IPS DF 6.9 (cell line): ENCODE measurements at regions not wholly inside any gene's neighbourhood (a gene's known extent, or its start where the extent isn't known, plus 50 kb on each side); places are given as distances from the start of the nearest gene placed in this dataset.
A peak's percentile ranks its signal among the peaks of the same experiment; 100 is the strongest.

Experiments
- DNase-seq: peaks from one replicate; pipeline ENCODE4 v3.0.0-alpha.2; 2013; ENCODE audit warnings: low read depth, low spot score
- H3K27ac ChIP-seq: one replicate; pipeline ENCODE4 v1.5.1; 2013; ENCODE audit warnings: low read length, control low read depth
- H3K27me3 ChIP-seq: 2 replicates; pipeline ENCODE4 v1.6.1; 2013; ENCODE audit warnings: mild to moderate bottlenecking, low read length; ENCODE audit not compliant: control insufficient read depth, insufficient read depth
- H3K36me3 ChIP-seq: 2 replicates; pipeline ENCODE4 v1.6.1; 2013; ENCODE audit warnings: low read length; ENCODE audit not compliant: control insufficient read depth, insufficient read depth
- H3K4me1 ChIP-seq: 2 replicates; pipeline ENCODE4 v1.6.1; 2013; ENCODE audit warnings: low read length; ENCODE audit not compliant: control insufficient read depth, insufficient read depth
- H3K4me3 ChIP-seq: 2 replicates; pipeline ENCODE4 v1.5.1; 2013; ENCODE audit warnings: mild to moderate bottlenecking, low read length
- H3K9me3 ChIP-seq: 2 replicates; pipeline ENCODE4 v1.6.1; 2013; ENCODE audit warnings: low read length, inconsistent platforms; ENCODE audit not compliant: control insufficient read depth, insufficient read depth
- WGBS: extraction: QIAGEN DNeasy Blood & Tissue Kit; methylation state at CpG from one replicate; pipeline ENCODE4 v1.1.7; 2013; ENCODE audit warnings: mixed read lengths, missing lambda C conversion rate; ENCODE audit not compliant: insufficient read length, insufficient coverage; 5-methylcytosine and 5-hydroxymethylcytosine counted together

DNA sequence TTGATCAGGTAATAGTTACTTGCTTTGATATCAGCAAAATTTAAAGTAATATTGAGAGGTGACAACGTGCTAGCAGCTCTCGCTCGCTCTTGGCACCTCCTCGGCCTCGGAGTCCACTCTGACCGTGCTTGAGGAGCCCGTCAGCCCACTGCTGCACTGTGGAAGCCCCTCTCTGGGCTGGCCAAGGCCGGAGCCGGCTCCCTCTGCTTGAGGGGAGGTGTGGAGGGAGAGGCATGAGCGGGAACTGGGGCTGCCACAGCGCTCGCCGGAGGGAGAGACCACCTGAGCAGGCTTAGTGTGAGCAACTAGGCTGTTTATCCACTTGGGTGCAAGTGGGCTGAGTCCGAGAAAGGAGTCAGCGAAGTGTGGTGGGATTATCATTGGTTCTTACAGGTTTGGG, 455.7 kb upstream of the PCDH7 start:
- no peak overlapping the region for H3K27ac ChIP-seq
- no peak for DNase-seq
- H3K4me1 ChIP-seq = no peaks in the 10 kb centered on the region; the same call in 1 of the 2 replicates
- no peaks in the 10 kb centered on the region for H3K9me3 ChIP-seq
- H3K36me3 ChIP-seq = peaks cover 2% of the 10 kb centered on the region; the same call in 1 of the 2 replicates
- no peaks in the 10 kb centered on the region for H3K27me3 ChIP-seq
- no CpG with 5 or more reads among the region's 15 CpGs for WGBS
- H3K4me3 ChIP-seq = no peak overlapping the region

DNA sequence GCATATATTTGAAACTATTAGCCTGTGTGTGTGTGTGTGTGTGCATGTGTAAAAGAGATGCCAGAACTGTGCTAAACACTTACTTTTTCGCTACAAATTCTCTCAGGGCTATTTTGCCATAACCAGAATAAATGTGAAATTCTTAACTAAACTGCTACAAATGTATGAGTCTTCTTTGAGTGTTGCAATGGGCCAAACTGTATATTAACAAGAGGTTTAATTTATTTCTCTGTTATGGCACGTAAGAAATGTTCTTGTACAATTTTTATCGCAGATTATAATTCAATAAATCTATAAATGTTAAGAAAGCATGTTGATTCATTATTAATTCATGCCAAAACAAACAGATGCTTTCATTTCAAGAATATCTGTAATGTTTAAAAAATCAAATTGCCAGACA, 454.5 kb upstream of the PCDH7 start:
- Histone ChIP-seq H3K36me3 (peaks cover 2% of the 10 kb centered on the region; the same call in 1 of the 2 replicates), H3K27me3 (no peaks in the 10 kb centered on the region), H3K27ac (no peak overlapping the region), H3K9me3 (no peaks in the 10 kb centered on the region), H3K4me3 (no peak overlapping the region), H3K4me1 (no peaks in the 10 kb centered on the region; the same call in 1 of the 2 replicates)
- no CpG with 5 or more reads among the region's 3 CpGs for WGBS
- no peak for DNase-seq

DNA sequence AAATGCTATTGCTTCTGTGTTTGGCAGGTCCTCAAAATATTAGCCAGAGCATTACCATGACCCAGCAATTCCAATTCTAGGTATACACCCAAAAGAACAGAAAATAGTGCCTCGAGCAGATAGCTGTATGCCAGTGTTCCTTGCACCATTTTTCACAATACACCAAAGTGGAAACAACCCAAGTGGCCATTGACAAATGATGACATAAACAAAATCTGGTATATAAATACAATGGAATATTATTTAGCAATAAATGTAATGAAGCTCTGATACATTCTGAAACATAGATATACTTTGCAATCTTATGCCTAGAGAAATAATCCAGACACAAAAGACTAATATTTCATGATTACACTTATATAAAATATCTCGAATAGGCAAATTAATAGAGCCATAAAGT, 451.8 kb upstream of the PCDH7 start:
- Histone ChIP-seq H3K4me3 (no peak overlapping the region), H3K4me1 (no peaks in the 10 kb centered on the region; the same call in 1 of the 2 replicates), H3K9me3 (no peaks in the 10 kb centered on the region), H3K27ac (no peak overlapping the region), H3K36me3 (peaks cover 2% of the 10 kb centered on the region; the same call in 1 of the 2 replicates), H3K27me3 (no peaks in the 10 kb centered on the region)
- WGBS = no CpG with 5 or more reads among the region's 2 CpGs
- DNase-seq = no peak

DNA sequence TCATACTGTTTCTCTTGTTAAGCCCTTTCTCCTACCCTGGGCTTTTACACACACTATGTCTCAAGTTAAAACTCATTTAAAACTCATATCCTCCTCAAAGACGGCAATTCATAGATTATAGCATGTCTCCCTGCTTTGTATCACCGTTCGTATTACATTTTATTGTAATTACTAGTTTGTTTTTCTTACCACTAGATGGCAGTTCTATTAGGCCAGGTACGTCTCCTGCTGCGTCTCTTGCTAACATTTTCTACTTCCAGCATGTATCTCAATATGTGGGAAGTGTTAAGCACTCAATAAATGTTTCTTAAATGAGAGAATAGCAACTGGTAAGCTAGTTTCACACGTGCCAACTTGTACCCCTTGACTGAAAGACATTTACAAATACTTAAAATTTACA, 450.3 kb upstream of the PCDH7 start:
- Histone ChIP-seq H3K4me1 (no peaks in the 10 kb centered on the region), H3K4me3 (no peak overlapping the region), H3K27ac (no peak overlapping the region), H3K27me3 (no peaks in the 10 kb centered on the region), H3K36me3 (no peaks in the 10 kb centered on the region), H3K9me3 (no peaks in the 10 kb centered on the region)
- peak; percentile 7 for DNase-seq
- WGBS = no CpG with 5 or more reads among the region's 6 CpGs

DNA sequence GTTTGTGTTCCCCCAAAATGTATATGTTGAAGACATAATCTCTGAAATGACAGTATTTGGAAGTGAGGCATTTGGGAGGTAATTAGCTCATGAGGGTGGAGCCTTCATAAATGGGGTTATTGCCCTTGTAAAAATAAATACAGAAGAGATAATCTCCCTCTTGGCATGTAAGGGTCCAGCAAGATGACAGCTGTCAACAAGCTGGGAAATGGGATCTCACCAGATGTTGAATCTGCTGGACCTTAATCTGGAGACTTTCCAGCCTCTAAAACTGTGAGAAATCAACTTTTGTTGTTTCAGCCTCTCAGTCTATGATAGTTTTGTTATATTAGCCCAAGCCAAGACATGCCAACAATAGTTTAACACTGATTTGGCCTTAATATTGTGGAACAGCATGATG, 438.2 kb upstream of the PCDH7 start:
- Histone ChIP-seq H3K9me3 (no peaks in the 10 kb centered on the region), H3K27ac (no peak overlapping the region), H3K4me3 (no peak overlapping the region), H3K27me3 (no peaks in the 10 kb centered on the region), H3K4me1 (no peaks in the 10 kb centered on the region), H3K36me3 (no peaks in the 10 kb centered on the region)
- DNase-seq = no peak

DNA sequence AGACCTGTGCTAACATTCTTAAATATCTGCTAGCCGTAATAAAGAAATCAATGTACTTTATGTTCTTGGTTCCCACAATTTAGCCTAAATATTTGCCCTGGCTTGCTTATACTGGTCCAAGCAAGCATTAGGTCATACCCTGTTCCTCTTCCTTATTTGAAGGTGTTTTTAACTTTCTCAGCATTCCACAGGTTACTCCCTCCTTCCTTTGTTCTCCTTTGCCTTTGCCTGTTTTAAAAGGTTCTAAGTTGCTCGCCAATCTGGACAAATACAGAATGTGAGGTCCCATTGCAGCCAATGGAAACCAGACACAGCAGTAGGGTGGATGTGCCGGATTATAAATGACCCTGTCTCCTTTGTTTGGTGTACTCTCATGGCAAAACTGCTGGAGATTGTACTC, 436.8 kb upstream of the PCDH7 start:
- no peaks in the 10 kb centered on the region for H3K27me3 ChIP-seq
- H3K36me3 ChIP-seq = no peaks in the 10 kb centered on the region
- H3K4me1 ChIP-seq = no peaks in the 10 kb centered on the region
- H3K4me3 ChIP-seq = no peak overlapping the region
- DNase-seq = no peak
- no CpG with 5 or more reads among the region's 3 CpGs for WGBS
- no peak overlapping the region for H3K27ac ChIP-seq
- H3K9me3 ChIP-seq = no peaks in the 10 kb centered on the region

DNA sequence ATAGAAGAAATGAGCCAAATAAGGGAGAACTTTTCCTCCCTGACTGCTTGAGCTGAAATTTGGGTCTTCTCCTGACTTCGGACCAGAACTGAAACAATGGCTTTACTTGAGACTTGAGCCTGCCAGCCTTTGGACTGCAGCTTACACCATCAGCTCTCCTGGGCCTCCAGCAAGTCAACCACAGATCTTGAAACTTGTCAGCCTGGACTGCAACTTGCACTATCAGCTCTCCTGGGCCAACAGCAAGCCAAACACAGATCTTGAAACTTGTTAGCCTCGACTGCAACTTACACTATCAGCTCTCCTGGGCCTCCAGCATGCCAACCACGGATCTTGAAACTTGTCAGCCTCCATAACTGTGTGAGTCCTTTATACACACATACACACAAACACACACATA, 425.9 kb upstream of the PCDH7 start:
- H3K27ac ChIP-seq = no peak overlapping the region
- no peaks in the 10 kb centered on the region for H3K27me3 ChIP-seq
- no CpG with 5 or more reads among the region's 3 CpGs for WGBS
- H3K4me1 ChIP-seq = no peaks in the 10 kb centered on the region
- DNase-seq = no peak
- H3K9me3 ChIP-seq = no peaks in the 10 kb centered on the region
- H3K36me3 ChIP-seq = no peaks in the 10 kb centered on the region
- no peak overlapping the region for H3K4me3 ChIP-seq

DNA sequence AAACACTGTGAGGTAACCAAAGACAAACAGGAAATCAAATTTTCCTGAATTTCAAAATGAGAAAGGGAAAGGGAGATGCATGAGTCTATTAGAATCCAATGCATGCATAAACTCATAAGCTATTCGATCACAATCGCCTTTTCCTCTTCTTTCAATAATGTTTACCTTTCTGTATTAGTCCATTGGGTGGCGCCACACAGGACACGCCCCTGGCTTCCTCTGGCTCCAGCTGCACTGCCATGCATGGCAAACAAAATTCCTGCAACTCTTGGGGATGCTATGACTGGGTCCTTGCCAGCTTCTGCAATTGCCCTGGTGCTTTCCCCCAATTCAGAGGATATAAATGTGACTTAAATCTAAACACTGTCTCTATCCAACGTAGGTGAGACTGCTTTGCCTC, 424.5 kb upstream of the PCDH7 start:
- Histone ChIP-seq H3K4me1 (no peaks in the 10 kb centered on the region), H3K4me3 (no peak overlapping the region), H3K36me3 (no peaks in the 10 kb centered on the region), H3K27me3 (no peaks in the 10 kb centered on the region), H3K27ac (no peak overlapping the region), H3K9me3 (no peaks in the 10 kb centered on the region)
- DNase-seq = no peak
- WGBS = no CpG with 5 or more reads among the region's 5 CpGs

DNA sequence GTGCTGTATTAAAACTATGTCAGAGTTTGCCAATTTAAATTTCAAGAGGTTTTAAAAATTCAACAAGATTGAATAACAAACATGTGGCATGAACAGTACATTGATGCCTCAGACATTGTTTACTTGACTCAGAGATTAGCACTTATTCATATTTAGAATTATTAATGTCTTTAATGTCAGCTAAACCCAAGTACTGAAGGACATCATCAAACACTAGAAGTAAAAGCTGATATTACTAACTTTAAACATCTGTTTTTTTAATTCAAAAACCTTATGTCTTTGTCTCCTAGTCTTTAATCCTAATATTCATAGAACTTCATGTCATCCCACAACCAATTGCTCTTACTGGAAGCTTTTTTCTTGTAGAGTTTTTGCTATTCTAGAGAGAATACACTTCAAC, 406.2 kb upstream of the PCDH7 start:
- Histone ChIP-seq H3K27ac (no peak overlapping the region), H3K9me3 (no peaks in the 10 kb centered on the region), H3K36me3 (no peaks in the 10 kb centered on the region), H3K4me3 (no peak overlapping the region), H3K27me3 (no peaks in the 10 kb centered on the region), H3K4me1 (no peaks in the 10 kb centered on the region)
- DNase-seq = no peak

DNA sequence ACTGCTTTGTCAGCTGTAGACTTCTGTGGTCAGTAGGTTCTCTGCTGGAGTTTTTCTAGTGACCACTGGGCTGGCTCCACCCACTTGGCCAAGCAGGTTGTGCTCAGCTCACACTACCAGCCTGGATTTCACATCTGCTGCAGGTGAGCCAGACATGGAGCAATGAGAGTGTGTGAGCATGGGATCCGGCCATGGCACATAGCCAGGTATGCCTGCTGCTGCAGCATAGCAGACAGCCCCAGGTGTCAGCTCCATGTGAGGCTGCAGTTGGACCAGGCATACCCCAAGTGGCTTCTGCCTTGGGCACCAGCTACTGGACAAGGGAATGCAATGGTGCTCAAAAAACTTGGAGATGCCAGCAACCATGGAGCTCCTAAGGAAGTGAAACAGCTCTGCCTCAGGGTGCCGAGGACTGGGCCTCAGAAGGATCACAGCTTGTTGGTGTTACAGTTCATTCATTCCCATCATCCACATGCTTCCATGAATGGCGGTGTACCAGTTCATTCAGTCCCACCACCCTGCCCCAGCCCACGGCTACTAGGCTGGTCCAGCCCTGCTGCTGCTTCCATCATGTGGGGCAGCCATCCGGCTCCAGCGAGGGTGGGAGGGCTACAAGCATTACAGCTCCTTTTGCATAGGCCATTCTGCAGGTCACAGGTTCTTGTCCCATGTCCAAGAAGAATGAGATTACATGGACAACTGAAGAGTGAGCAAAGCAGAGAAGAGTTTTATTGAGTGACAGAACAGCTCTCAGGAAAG, 389.1 kb upstream of the PCDH7 start:
- H3K27me3 ChIP-seq = no peaks in the 10 kb centered on the region
- no peaks in the 10 kb centered on the region for H3K36me3 ChIP-seq
- peaks cover 2% of the 10 kb centered on the region for H3K9me3 ChIP-seq
- no peak overlapping the region for H3K4me3 ChIP-seq
- H3K4me1 ChIP-seq = no peaks in the 10 kb centered on the region
- no peak overlapping the region for H3K27ac ChIP-seq
- no CpG with 5 or more reads among the region's 6 CpGs for whole genome bisulfite sequencing
- DNase-seq = no peak

DNA sequence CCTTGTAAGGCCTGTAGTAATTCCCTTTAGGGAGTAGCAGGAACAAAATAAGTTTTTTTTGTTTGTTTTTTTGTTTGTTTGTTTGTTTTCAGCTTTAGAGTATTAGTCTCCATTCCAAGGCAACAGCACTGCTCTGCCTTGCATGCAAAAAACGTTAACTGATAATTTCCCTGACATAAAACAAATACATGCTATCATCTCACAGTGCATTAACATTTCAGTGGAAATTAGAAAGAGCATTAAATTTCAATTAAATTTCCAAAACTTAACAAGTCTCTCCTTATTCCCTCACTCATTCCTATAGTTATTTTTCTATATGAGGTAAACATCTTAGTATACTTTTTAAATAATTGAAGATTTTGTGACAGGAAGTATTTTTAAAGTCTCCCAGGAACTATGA, 378.4 kb upstream of the PCDH7 start:
- Histone ChIP-seq H3K36me3 (no peaks in the 10 kb centered on the region), H3K4me1 (no peaks in the 10 kb centered on the region), H3K27me3 (no peaks in the 10 kb centered on the region), H3K4me3 (no peak overlapping the region), H3K9me3 (no peaks in the 10 kb centered on the region), H3K27ac (no peak overlapping the region)
- WGBS = no CpG with 5 or more reads among the region's 1 CpG
- no peak for DNase-seq
